ENCODE measurements at regions not wholly inside any gene's neighbourhood (a gene's known extent, or its start where the extent isn't known, plus 50 kb on each side); places are given as distances from the start of the nearest gene placed in this dataset.

- TF ChIP-seq CTCF (IDR thresholded peaks at IDR 0.05) = no peak
- TF ChIP-seq POLR2A (IDR thresholded peaks at IDR 0.05) = no peak
These were observed 201.7 kb upstream of the PLXNC1 start for GRCh38 chr12:93946542-93947150.
